GM12878 (cell line): ENCODE measurements at regions not wholly inside any gene's neighbourhood (a gene's known extent, or its start where the extent isn't known, plus 50 kb on each side); places are given as distances from the start of the nearest gene placed in this dataset.

Source experiments
- ASH2L ChIP-seq: fragments of 300-600, 200-600 bp; sonication (generic); IDR thresholded peaks from 2 replicates; pipeline ENCODE4 v1.6.1; 2017; ENCODE audit warnings: low read depth, mild to moderate bottlenecking, borderline replicate concordance
- EGR1 ChIP-seq, 2 experiments: IDR thresholded peaks; 1 replicate in 1 of 2; 2 replicates in 1 of 2; pipeline ENCODE4 v1.6.1; 2011 to 2012; ENCODE audit warnings: low read depth in 2 of 2, low read length in 2 of 2, borderline replicate concordance in 1 of 2, mild to moderate bottlenecking in 1 of 2, moderate library complexity in 1 of 2
- GABPA ChIP-seq: IDR thresholded peaks from 2 replicates; pipeline ENCODE4 v1.6.1; 2014; ENCODE audit warnings: antibody characterized with exemption, low read depth, mild to moderate bottlenecking, inconsistent platforms
- HDGF ChIP-seq: fragments of 450-650 bp; IDR thresholded peaks from 2 replicates; pipeline ENCODE4 v1.6.1; 2016; ENCODE audit warnings: antibody characterized with exemption
- JUND ChIP-seq: IDR thresholded peaks from 2 replicates; pipeline ENCODE4 v1.6.1; 2012; ENCODE audit warnings: low read depth, mild to moderate bottlenecking, low read length, improper control_type of control experiment, moderate library complexity
- KAT2A ChIP-seq: conservative IDR thresholded peaks from 2 replicates; pipeline ENCODE4 v1.6.1; 2011; ENCODE audit warnings: low read depth, low read length; ENCODE audit not compliant: control insufficient read depth
- NFIC ChIP-seq: IDR thresholded peaks from 2 replicates; pipeline ENCODE4 v1.6.1; 2012; ENCODE audit warnings: low read depth, mild to moderate bottlenecking, inconsistent platforms, low read length, moderate library complexity
- SIN3A ChIP-seq: IDR thresholded peaks from 2 replicates; pipeline ENCODE4 v1.6.1; 2012; ENCODE audit warnings: low read depth, low read length, improper control_type of control experiment
- SIX5 ChIP-seq: IDR thresholded peaks from 2 replicates; pipeline ENCODE4 v1.6.1; 2011; ENCODE audit warnings: mild to moderate bottlenecking, low read depth, low read length, moderate library complexity; ENCODE audit not compliant: severe bottlenecking
- SMAD5 ChIP-seq: IDR thresholded peaks from 2 replicates; pipeline ENCODE4 v1.6.1; 2016; ENCODE audit warnings: antibody characterized with exemption, low read depth
- SREBF2 ChIP-seq: IDR thresholded peaks from 2 replicates; pipeline ENCODE4 v1.6.1; 2012; ENCODE audit warnings: mild to moderate bottlenecking, low read length
- ZNF384 ChIP-seq: IDR thresholded peaks from 2 replicates; pipeline ENCODE4 v1.6.1; 2012; ENCODE audit warnings: low read depth, mild to moderate bottlenecking, low read length, improper control_type of control experiment, borderline replicate concordance
- ZNF622 ChIP-seq: fragments of 450-650 bp; IDR thresholded peaks from 2 replicates; pipeline ENCODE4 v1.6.1; 2017; ENCODE audit warnings: mild to moderate bottlenecking, inconsistent platforms
- TF ChIP-seq, protein P1 (sequence below): IDR thresholded peaks from 2 replicates; pipeline ENCODE4 v1.6.1; 2012; ENCODE audit warnings: improper control_type of control experiment, low read depth, low read length; ENCODE audit not compliant: insufficient replicate concordance
- TF ChIP-seq, protein P2 (sequence below): IDR thresholded peaks from 2 replicates; pipeline ENCODE4 v1.6.1; 2012; ENCODE audit warnings: low read depth, low read length, improper control_type of control experiment
- TF ChIP-seq, protein P3 (sequence below): IDR thresholded peaks from 2 replicates; pipeline ENCODE4 v1.6.1; 2011; ENCODE audit warnings: borderline replicate concordance, low read depth, mild to moderate bottlenecking, moderate library complexity, mixed read lengths, low read length; ENCODE audit not compliant: insufficient read depth; ENCODE audit errors: extremely low read length
- TF ChIP-seq, protein P4 (sequence below): fragments of 450-650 bp; formaldehyde crosslinking; IDR thresholded peaks from 2 replicates; pipeline ENCODE4 v1.5.0; 2022; ENCODE audit warnings: mild to moderate bottlenecking, missing genetic modification characterization
- TF ChIP-seq, protein P5 (sequence below): IDR thresholded peaks from 2 replicates; pipeline ENCODE4 v1.6.1; 2011; ENCODE audit warnings: borderline replicate concordance, low read depth, mild to moderate bottlenecking, moderate library complexity, low read length; ENCODE audit not compliant: insufficient read depth, poor library complexity, severe bottlenecking

DNA sequence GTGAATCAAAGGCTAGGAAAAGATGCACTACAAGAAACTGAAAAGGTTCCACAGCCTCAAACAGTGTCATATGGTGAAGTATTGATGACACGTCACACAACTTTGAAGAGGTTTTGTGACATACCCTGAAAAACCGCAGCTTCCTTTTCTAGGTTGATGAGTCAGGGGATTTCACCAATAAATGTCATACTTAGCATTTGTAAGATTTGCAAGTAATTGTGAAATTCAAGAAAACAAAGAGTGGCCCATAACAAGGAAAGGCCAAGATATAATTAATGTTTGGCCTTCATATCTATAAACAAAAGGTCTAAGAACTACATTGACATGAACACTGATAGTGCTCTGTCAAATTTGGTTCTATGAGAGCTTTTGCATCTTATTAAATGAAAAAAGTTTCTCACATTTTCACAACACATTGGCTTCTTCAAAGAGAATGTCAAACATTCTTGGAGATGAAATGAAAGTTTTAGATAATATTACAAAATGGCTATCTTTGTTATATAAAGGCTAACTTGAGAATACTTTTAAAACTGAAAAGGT is 62.0 kb upstream of the NAMPT start (continued):
- TF ChIP-seq, protein P1, sequence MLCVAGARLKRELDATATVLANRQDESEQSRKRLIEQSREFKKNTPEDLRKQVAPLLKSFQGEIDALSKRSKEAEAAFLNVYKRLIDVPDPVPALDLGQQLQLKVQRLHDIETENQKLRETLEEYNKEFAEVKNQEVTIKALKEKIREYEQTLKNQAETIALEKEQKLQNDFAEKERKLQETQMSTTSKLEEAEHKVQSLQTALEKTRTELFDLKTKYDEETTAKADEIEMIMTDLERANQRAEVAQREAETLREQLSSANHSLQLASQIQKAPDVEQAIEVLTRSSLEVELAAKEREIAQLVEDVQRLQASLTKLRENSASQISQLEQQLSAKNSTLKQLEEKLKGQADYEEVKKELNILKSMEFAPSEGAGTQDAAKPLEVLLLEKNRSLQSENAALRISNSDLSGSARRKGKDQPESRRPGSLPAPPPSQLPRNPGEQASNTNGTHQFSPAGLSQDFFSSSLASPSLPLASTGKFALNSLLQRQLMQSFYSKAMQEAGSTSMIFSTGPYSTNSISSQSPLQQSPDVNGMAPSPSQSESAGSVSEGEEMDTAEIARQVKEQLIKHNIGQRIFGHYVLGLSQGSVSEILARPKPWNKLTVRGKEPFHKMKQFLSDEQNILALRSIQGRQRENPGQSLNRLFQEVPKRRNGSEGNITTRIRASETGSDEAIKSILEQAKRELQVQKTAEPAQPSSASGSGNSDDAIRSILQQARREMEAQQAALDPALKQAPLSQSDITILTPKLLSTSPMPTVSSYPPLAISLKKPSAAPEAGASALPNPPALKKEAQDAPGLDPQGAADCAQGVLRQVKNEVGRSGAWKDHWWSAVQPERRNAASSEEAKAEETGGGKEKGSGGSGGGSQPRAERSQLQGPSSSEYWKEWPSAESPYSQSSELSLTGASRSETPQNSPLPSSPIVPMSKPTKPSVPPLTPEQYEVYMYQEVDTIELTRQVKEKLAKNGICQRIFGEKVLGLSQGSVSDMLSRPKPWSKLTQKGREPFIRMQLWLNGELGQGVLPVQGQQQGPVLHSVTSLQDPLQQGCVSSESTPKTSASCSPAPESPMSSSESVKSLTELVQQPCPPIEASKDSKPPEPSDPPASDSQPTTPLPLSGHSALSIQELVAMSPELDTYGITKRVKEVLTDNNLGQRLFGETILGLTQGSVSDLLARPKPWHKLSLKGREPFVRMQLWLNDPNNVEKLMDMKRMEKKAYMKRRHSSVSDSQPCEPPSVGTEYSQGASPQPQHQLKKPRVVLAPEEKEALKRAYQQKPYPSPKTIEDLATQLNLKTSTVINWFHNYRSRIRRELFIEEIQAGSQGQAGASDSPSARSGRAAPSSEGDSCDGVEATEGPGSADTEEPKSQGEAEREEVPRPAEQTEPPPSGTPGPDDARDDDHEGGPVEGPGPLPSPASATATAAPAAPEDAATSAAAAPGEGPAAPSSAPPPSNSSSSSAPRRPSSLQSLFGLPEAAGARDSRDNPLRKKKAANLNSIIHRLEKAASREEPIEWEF = peak; percentile 86
- TF ChIP-seq, protein P2, sequence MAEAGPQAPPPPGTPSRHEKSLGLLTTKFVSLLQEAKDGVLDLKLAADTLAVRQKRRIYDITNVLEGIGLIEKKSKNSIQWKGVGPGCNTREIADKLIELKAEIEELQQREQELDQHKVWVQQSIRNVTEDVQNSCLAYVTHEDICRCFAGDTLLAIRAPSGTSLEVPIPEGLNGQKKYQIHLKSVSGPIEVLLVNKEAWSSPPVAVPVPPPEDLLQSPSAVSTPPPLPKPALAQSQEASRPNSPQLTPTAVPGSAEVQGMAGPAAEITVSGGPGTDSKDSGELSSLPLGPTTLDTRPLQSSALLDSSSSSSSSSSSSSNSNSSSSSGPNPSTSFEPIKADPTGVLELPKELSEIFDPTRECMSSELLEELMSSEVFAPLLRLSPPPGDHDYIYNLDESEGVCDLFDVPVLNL = no peak
- TF ChIP-seq, protein P3, sequence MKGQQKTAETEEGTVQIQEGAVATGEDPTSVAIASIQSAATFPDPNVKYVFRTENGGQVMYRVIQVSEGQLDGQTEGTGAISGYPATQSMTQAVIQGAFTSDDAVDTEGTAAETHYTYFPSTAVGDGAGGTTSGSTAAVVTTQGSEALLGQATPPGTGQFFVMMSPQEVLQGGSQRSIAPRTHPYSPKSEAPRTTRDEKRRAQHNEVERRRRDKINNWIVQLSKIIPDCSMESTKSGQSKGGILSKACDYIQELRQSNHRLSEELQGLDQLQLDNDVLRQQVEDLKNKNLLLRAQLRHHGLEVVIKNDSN = no peak
- TF ChIP-seq KAT2A (no peak), ASH2L (peak; percentile 63; the same call in 1 of the 2 replicates), SIN3A (no peak), SMAD5 (no peak), EGR1 (IDR thresholded peaks at IDR 0.05; ENCODE audit: borderline replicate concordance in 1 of 2, low read depth in 2 of 2, low read length in 2 of 2) (no peak), GABPA (peak; percentile 82), SREBF2 (no peak), JUND (peak; percentile 88), SIX5 (no peak), ZNF622 (no peak), NFIC (peak; percentile 99), HDGF (0 out of 2 replicates have a peak, but pooled peaks have one; percentile 4), ZNF384 (no peak)
- TF ChIP-seq, protein P4, sequence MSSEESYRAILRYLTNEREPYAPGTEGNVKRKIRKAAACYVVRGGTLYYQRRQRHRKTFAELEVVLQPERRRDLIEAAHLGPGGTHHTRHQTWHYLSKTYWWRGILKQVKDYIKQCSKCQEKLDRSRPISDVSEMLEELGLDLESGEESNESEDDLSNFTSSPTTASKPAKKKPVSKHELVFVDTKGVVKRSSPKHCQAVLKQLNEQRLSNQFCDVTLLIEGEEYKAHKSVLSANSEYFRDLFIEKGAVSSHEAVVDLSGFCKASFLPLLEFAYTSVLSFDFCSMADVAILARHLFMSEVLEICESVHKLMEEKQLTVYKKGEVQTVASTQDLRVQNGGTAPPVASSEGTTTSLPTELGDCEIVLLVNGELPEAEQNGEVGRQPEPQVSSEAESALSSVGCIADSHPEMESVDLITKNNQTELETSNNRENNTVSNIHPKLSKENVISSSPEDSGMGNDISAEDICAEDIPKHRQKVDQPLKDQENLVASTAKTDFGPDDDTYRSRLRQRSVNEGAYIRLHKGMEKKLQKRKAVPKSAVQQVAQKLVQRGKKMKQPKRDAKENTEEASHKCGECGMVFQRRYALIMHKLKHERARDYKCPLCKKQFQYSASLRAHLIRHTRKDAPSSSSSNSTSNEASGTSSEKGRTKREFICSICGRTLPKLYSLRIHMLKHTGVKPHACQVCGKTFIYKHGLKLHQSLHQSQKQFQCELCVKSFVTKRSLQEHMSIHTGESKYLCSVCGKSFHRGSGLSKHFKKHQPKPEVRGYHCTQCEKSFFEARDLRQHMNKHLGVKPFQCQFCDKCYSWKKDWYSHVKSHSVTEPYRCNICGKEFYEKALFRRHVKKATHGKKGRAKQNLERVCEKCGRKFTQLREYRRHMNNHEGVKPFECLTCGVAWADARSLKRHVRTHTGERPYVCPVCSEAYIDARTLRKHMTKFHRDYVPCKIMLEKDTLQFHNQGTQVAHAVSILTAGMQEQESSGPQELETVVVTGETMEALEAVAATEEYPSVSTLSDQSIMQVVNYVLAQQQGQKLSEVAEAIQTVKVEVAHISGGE = no peak
- TF ChIP-seq, protein P5, sequence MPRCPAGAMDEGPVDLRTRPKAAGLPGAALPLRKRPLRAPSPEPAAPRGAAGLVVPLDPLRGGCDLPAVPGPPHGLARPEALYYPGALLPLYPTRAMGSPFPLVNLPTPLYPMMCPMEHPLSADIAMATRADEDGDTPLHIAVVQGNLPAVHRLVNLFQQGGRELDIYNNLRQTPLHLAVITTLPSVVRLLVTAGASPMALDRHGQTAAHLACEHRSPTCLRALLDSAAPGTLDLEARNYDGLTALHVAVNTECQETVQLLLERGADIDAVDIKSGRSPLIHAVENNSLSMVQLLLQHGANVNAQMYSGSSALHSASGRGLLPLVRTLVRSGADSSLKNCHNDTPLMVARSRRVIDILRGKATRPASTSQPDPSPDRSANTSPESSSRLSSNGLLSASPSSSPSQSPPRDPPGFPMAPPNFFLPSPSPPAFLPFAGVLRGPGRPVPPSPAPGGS = peak; percentile 76
